PFSK-1 (cell line): ENCODE measurements at regions not wholly inside any gene's neighbourhood (a gene's known extent, or its start where the extent isn't known, plus 50 kb on each side); places are given as distances from the start of the nearest gene placed in this dataset.

Experiments used
- FOXP2 ChIP-seq: optimal IDR thresholded peaks from 2 replicates; pipeline ENCODE3; 2011; ENCODE audit warnings: borderline replicate concordance, control low read depth, inconsistent platforms; ENCODE audit not compliant: insufficient read depth; ENCODE audit errors: extremely low read length, extremely low read depth
- POLR2AphosphoS5 ChIP-seq: IDR thresholded peaks from 2 replicates; pipeline ENCODE4 v1.6.1; 2012; ENCODE audit warnings: low read depth, mild to moderate bottlenecking, control low read depth, low read length, moderate library complexity
- SIN3A ChIP-seq: IDR thresholded peaks from 2 replicates; pipeline ENCODE4 v1.6.1; 2012; ENCODE audit warnings: mild to moderate bottlenecking, low read length, moderate library complexity, borderline replicate concordance; ENCODE audit not compliant: insufficient read depth
- TAF1 ChIP-seq: IDR thresholded peaks from 2 replicates; pipeline ENCODE4 v1.6.1; 2012; ENCODE audit warnings: low read length, control low read depth, borderline replicate concordance; ENCODE audit not compliant: insufficient read depth
- TF ChIP-seq, protein P1 (sequence below), 2 experiments: IDR thresholded peaks; 2 replicates each; pipeline versions ENCODE4 v1.6.1 to v1.8.0; 2011 to 2012; ENCODE audit warnings: low read depth in 2 of 2, low read length in 2 of 2, control low read depth in 1 of 2, inconsistent platforms in 1 of 2, mild to moderate bottlenecking in 1 of 2, moderate library complexity in 1 of 2; ENCODE audit not compliant: insufficient read depth in 1 of 2

GRCh38 chr1:22284906-22285548 lies 142.1 kb upstream of the WNT4 start:
- TF ChIP-seq FOXP2 (no peak), POLR2AphosphoS5 (no peak), TAF1 (no peak), SIN3A (no peak)
- TF ChIP-seq, protein P1, sequence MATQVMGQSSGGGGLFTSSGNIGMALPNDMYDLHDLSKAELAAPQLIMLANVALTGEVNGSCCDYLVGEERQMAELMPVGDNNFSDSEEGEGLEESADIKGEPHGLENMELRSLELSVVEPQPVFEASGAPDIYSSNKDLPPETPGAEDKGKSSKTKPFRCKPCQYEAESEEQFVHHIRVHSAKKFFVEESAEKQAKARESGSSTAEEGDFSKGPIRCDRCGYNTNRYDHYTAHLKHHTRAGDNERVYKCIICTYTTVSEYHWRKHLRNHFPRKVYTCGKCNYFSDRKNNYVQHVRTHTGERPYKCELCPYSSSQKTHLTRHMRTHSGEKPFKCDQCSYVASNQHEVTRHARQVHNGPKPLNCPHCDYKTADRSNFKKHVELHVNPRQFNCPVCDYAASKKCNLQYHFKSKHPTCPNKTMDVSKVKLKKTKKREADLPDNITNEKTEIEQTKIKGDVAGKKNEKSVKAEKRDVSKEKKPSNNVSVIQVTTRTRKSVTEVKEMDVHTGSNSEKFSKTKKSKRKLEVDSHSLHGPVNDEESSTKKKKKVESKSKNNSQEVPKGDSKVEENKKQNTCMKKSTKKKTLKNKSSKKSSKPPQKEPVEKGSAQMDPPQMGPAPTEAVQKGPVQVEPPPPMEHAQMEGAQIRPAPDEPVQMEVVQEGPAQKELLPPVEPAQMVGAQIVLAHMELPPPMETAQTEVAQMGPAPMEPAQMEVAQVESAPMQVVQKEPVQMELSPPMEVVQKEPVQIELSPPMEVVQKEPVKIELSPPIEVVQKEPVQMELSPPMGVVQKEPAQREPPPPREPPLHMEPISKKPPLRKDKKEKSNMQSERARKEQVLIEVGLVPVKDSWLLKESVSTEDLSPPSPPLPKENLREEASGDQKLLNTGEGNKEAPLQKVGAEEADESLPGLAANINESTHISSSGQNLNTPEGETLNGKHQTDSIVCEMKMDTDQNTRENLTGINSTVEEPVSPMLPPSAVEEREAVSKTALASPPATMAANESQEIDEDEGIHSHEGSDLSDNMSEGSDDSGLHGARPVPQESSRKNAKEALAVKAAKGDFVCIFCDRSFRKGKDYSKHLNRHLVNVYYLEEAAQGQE (IDR thresholded peaks at IDR 0.05; ENCODE audit: insufficient read depth in 1 of 2, low read depth in 2 of 2, low read length in 2 of 2) = no peak

DNA sequence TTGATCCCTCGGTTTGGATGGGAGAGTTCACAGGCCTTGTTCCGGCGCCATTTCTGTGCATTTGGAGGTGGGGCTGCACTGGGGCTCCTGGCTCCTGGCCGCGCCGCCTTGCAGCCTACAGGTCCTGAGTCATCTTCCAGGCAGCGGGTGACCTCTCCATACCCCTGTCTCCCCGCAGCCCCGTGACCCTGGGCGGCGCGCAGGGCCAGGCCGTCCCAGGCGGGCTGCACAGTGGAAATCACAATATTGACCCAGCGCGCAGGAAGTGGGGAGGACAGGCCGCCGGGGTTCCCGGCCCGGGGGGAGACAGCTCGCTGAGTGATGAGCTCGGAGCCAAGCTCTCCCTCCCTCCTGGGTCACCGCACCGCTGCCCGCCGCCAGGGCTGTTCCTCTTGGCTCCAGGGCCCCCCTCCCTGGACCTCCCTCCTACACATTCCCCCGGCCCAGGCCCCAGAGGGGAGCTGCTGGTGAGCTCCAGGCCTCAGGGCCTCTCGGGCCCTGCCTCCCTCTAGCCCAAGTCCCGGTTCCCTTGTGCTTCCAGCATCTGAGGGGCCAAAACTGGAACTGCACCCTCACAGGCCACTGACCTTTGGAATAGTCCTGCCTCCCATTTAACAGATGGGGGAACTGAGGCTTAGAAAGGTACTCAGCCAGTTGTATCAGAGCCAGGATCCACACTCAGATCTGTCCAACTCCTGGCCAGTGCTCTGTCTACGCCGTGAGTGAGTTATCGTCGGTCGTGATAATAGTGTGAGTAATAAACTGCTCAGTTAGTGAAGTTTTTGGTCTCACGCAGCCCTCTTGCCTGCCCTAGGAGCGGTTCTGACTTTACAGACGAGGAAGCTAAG lies 142.9 kb upstream of the WNT4 start:
- TF ChIP-seq, protein P1 (IDR thresholded peaks at IDR 0.05; ENCODE audit: insufficient read depth in 1 of 2, low read depth in 2 of 2, low read length in 2 of 2) = no peak
- TF ChIP-seq TAF1 = no peak
- no peak for TF ChIP-seq SIN3A

- TF ChIP-seq SIN3A (no peak), FOXP2 (no peak), TAF1 (no peak), POLR2AphosphoS5 (no peak)
- TF ChIP-seq, protein P1 (IDR thresholded peaks at IDR 0.05; ENCODE audit: insufficient read depth in 1 of 2, low read depth in 2 of 2, low read length in 2 of 2) = no peak
These were observed 143.6 kb upstream of the WNT4 start for GRCh38 chr1:22286491-22286890.

- TF ChIP-seq FOXP2 (no peak), POLR2AphosphoS5 (no peak)
- TF ChIP-seq, protein P1 (IDR thresholded peaks at IDR 0.05; ENCODE audit: insufficient read depth in 1 of 2, low read depth in 2 of 2, low read length in 2 of 2) = no peak
These were observed 144.4 kb upstream of the WNT4 start for GRCh38 chr1:22287273-22287672.
